ENCODE measurements at regions not wholly inside any gene's neighbourhood (a gene's known extent, or its start where the extent isn't known, plus 50 kb on each side); places are given as distances from the start of the nearest gene placed in this dataset.
"Not testable (repeated sequence)": the region's sequence is repeated elsewhere in the genome, so short reads cannot be mapped to it uniquely, and the experiment has no call there.

DNA sequence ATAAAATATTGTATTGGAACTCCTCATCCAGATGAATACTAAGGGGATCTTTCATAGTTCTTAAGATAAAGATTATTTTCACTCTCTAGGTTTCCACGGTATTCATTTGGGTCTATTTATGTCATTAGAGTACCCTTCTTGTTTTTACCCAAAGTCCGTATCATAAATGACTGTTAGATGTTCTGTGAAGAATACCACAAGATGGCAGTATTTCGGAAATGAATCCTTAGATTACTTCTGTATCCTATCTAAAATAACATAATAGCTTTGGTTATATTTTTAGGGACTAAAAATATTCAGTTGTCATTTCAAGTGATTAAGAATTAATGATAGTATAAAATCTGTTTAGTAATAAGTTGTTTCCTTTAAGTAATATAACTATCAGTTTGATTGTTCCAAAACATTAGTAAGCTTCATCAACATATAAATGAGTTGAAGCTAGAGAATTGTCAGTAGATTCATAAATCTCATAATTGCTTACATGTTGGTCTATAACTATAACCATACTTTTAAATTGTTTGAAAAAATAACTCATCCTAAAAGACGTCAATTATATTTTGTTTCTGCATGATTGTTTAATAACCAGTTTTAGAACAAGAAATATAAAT lies 337.5 kb upstream of the KCND2 start:
- Histone ChIP-seq H3K4me1 (ENCODE audit: low read length) (no peaks in the 10 kb centered on the region), H4K20me1 (ENCODE audit: insufficient read depth, low read depth, low read length) (no peaks in the 10 kb centered on the region), H3K27ac (ENCODE audit: low read length) (no peak overlapping the region), H2AFZ (ENCODE audit: low read length) (no peak overlapping the region), H3K4me3 (ENCODE audit: low read length) (no peak overlapping the region), H3K9ac (ENCODE audit: low read length) (no peak overlapping the region), H3K79me2 (ENCODE audit: low read length) (no peaks in the 10 kb centered on the region), H3K4me2 (ENCODE audit: low read depth, low read length, poor library complexity, severe bottlenecking) (no peak overlapping the region), H3K9me2 (replicated peaks; ENCODE audit: insufficient read depth, low read length) (no peaks in the 10 kb centered on the region), H3K36me3 (ENCODE audit: insufficient read depth, low read length) (no peaks in the 10 kb centered on the region), H3K27me3 (ENCODE audit: low read length) (no peaks in the 10 kb centered on the region), H3K9me3 (ENCODE audit: low read length) (peaks cover 11% of the 10 kb centered on the region; the same call in 1 of the 2 replicates)
- peak; percentile 61 for DNase-seq

DNA sequence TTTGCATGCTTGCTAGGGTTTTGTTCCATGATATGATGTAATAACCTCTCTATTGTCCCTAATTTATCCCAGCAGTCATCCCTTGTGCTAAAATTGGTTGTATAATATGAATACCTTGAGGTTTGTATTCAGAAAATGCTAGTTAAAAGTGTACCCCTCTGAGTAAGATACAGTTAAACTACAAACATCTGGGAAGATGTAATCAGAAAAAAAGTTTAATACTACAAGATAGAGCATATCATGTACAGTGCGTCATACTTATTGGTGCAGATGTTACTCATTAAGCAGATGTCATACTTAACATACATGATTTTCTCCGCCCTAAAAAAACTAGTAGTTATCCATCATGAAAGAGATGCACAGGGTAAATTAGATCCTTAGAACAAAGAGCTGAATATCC lies 336.1 kb upstream of the KCND2 start:
- Histone ChIP-seq H3K27ac (ENCODE audit: low read length) (no peak overlapping the region), H3K9me2 (replicated peaks; ENCODE audit: insufficient read depth, low read length) (no peaks in the 10 kb centered on the region), H3K4me1 (ENCODE audit: low read length) (no peaks in the 10 kb centered on the region), H3K79me2 (ENCODE audit: low read length) (no peaks in the 10 kb centered on the region), H4K20me1 (ENCODE audit: insufficient read depth, low read depth, low read length) (no peaks in the 10 kb centered on the region), H3K4me3 (ENCODE audit: low read length) (no peak overlapping the region), H3K27me3 (ENCODE audit: low read length) (no peaks in the 10 kb centered on the region), H3K4me2 (ENCODE audit: low read depth, low read length, poor library complexity, severe bottlenecking) (no peak overlapping the region), H2AFZ (ENCODE audit: low read length) (no peak overlapping the region), H3K9ac (ENCODE audit: low read length) (no peak overlapping the region), H3K36me3 (ENCODE audit: insufficient read depth, low read length) (no peaks in the 10 kb centered on the region), H3K9me3 (ENCODE audit: low read length) (peaks cover 9% of the 10 kb centered on the region; the same call in 1 of the 2 replicates)
- no peak for DNase-seq

DNA sequence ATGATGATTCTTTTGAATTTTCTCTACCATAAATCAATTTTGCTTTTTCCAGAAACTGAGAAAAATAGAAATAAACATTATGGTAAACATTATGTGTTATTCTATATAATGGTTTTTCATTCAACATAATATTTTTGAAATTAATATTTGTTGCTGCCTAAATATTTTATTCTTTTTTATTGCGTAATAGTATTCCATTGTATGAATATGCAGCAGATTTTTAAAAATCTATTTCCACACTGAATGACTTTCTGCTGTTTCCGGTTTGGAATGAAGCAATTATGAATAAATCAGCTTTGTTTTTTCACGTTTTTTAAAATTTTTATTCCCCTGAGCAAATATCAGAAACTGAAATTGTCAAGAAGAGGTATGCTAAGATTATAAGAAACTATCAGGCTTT lies 335.2 kb upstream of the KCND2 start:
- Histone ChIP-seq H4K20me1 (ENCODE audit: insufficient read depth, low read depth, low read length) (no peaks in the 10 kb centered on the region), H3K9ac (ENCODE audit: low read length) (no peak overlapping the region), H3K27ac (ENCODE audit: low read length) (no peak overlapping the region), H3K4me2 (ENCODE audit: low read depth, low read length, poor library complexity, severe bottlenecking) (no peak overlapping the region), H3K4me1 (ENCODE audit: low read length) (no peaks in the 10 kb centered on the region), H3K4me3 (ENCODE audit: low read length) (no peak overlapping the region), H3K9me3 (ENCODE audit: low read length) (peaks cover 9% of the 10 kb centered on the region; the same call in 1 of the 2 replicates), H3K27me3 (ENCODE audit: low read length) (no peaks in the 10 kb centered on the region), H3K79me2 (ENCODE audit: low read length) (no peaks in the 10 kb centered on the region), H2AFZ (ENCODE audit: low read length) (no peak overlapping the region), H3K36me3 (ENCODE audit: insufficient read depth, low read length) (no peaks in the 10 kb centered on the region), H3K9me2 (replicated peaks; ENCODE audit: insufficient read depth, low read length) (no peaks in the 10 kb centered on the region)
- DNase-seq, result no peak

DNA sequence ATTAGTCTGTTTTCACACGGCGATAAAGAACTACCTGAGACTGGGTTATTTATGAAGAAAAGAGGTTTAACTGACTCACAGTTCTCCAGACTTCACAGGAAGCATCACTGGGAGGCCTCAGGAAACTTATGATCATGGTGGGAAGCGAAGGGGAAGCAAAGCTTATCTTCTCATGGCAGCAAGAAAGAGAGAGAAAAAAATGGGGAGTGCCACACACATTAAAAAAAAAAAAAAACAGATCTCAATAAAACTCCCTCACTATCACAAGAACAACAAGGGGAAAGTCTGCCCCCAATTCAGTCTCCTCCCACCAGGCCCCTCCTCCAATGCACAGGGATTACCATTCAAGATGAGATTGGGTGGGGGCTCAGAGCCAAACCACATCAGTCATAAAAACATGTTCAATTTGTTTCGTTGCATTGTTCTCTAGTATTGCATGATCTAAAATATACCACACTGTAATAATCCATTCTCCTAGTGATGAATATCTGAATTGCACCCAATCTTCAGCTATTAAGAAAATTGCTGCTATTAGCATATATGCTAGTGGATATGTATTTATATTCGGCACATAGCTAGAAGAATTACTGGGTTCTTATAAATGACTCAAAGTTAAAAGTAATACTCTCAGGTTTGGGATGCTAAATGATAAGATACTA lies 328.9 kb upstream of the KCND2 start:
- H3K4me3 ChIP-seq (ENCODE audit: low read length), result no peak overlapping the region
- DNase-seq, result no peak
- no peaks in the 10 kb centered on the region for H3K36me3 ChIP-seq (ENCODE audit: insufficient read depth, low read length)
- H3K27me3 ChIP-seq (ENCODE audit: low read length), result no peaks in the 10 kb centered on the region
- no peak overlapping the region for H2AFZ ChIP-seq (ENCODE audit: low read length)
- H3K9me2 ChIP-seq (replicated peaks; ENCODE audit: insufficient read depth, low read length), result no peaks in the 10 kb centered on the region
- no peaks in the 10 kb centered on the region for H3K79me2 ChIP-seq (ENCODE audit: low read length)
- H3K9me3 ChIP-seq (ENCODE audit: low read length), result peaks cover 15% of the 10 kb centered on the region
- no peaks in the 10 kb centered on the region for H3K4me1 ChIP-seq (ENCODE audit: low read length)
- H4K20me1 ChIP-seq (ENCODE audit: insufficient read depth, low read depth, low read length), result no peaks in the 10 kb centered on the region
- no peak overlapping the region for H3K9ac ChIP-seq (ENCODE audit: low read length)
- H3K27ac ChIP-seq (ENCODE audit: low read length), result no peak overlapping the region
- H3K4me2 ChIP-seq (ENCODE audit: low read depth, low read length, poor library complexity, severe bottlenecking), result no peak overlapping the region

DNA sequence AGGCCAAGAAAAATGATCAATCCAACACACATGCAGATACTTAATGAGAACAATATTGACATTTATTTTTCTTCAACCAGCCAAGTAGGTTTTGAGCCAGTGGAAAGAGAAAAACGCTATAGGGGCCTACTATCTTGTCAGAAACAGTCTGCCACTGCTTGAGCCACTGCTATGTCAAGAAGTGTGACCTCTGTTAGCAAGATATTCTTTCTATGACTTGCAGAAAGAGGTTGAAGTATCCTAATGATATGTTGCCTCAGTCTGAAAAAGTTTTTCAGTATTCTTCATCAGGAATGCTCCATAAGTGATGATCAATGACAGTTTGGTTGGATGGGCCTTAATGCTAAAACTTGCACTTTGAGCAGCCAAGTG lies 328.4 kb upstream of the KCND2 start:
- Histone ChIP-seq H2AFZ (ENCODE audit: low read length) (no peak overlapping the region), H3K27me3 (ENCODE audit: low read length) (no peaks in the 10 kb centered on the region), H3K9me3 (ENCODE audit: low read length) (peaks cover 15% of the 10 kb centered on the region), H4K20me1 (ENCODE audit: insufficient read depth, low read depth, low read length) (no peaks in the 10 kb centered on the region), H3K79me2 (ENCODE audit: low read length) (no peaks in the 10 kb centered on the region), H3K4me1 (ENCODE audit: low read length) (no peaks in the 10 kb centered on the region), H3K9ac (ENCODE audit: low read length) (no peak overlapping the region), H3K4me2 (ENCODE audit: low read depth, low read length, poor library complexity, severe bottlenecking) (no peak overlapping the region), H3K27ac (ENCODE audit: low read length) (no peak overlapping the region), H3K4me3 (ENCODE audit: low read length) (no peak overlapping the region), H3K9me2 (replicated peaks; ENCODE audit: insufficient read depth, low read length) (no peaks in the 10 kb centered on the region), H3K36me3 (ENCODE audit: insufficient read depth, low read length) (no peaks in the 10 kb centered on the region)
- no peak for DNase-seq

DNA sequence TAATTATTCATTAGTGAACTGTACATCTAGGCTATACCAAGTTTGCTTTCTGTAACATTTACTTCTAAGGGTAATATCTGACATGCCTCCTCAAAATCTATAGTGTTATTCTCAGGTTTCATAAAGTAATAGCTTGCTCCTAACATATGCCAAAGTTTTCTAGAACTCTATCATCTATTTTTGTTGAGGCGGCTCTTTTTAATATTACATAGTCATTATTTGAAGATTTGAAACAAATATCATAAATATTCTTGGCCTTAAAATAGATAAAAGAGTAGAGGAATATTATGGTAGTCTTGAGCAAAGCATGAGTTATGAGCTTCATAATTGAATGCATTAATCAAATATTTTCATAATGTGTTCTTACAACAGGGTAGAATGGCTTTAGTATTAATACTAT lies 327.2 kb upstream of the KCND2 start:
- no peak overlapping the region for H3K4me3 ChIP-seq (ENCODE audit: low read length)
- H3K27ac ChIP-seq (ENCODE audit: low read length), result no peak overlapping the region
- H3K79me2 ChIP-seq (ENCODE audit: low read length), result no peaks in the 10 kb centered on the region
- H3K4me1 ChIP-seq (ENCODE audit: low read length), result no peaks in the 10 kb centered on the region
- H3K4me2 ChIP-seq (ENCODE audit: low read depth, low read length, poor library complexity, severe bottlenecking), result no peak overlapping the region
- DNase-seq, result no peak
- no peak overlapping the region for H3K9ac ChIP-seq (ENCODE audit: low read length)
- H3K9me3 ChIP-seq (ENCODE audit: low read length), result peaks cover 13% of the 10 kb centered on the region
- H3K36me3 ChIP-seq (ENCODE audit: insufficient read depth, low read length), result no peaks in the 10 kb centered on the region
- H3K27me3 ChIP-seq (ENCODE audit: low read length), result no peaks in the 10 kb centered on the region
- no peaks in the 10 kb centered on the region for H4K20me1 ChIP-seq (ENCODE audit: insufficient read depth, low read depth, low read length)
- H3K9me2 ChIP-seq (replicated peaks; ENCODE audit: insufficient read depth, low read length), result no peaks in the 10 kb centered on the region
- H2AFZ ChIP-seq (ENCODE audit: low read length), result no peak overlapping the region

DNA sequence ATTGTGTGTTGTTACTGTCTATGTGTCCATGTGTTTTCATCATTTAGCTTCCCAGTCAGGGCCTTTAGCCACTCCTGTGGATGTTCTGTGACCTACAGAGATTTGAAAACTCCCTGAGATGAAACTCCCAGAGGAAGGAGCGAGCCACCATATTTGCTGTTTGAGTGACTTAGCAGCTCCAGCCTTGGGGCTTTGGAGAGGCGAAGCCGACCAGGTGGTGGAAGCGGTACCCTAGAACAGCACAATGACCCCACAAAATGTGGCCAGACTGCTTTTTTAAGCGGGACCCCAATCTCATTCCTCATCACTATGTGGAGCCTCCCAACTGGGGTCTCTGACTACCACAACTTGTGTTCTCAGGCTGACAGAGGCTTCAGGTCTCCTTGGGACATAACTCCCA lies 323.9 kb upstream of the KCND2 start:
- no peaks in the 10 kb centered on the region for H3K27me3 ChIP-seq (ENCODE audit: low read length)
- H2AFZ ChIP-seq (ENCODE audit: low read length), result no peak overlapping the region
- no peaks in the 10 kb centered on the region for H3K36me3 ChIP-seq (ENCODE audit: insufficient read depth, low read length)
- no peaks in the 10 kb centered on the region for H3K9me2 ChIP-seq (replicated peaks; ENCODE audit: insufficient read depth, low read length)
- no peaks in the 10 kb centered on the region for H4K20me1 ChIP-seq (ENCODE audit: insufficient read depth, low read depth, low read length)
- H3K9ac ChIP-seq (ENCODE audit: low read length), result no peak overlapping the region
- no peak overlapping the region for H3K27ac ChIP-seq (ENCODE audit: low read length)
- no peak for DNase-seq
- no peaks in the 10 kb centered on the region for H3K79me2 ChIP-seq (ENCODE audit: low read length)
- H3K4me3 ChIP-seq (ENCODE audit: low read length), result no peak overlapping the region
- H3K9me3 ChIP-seq (ENCODE audit: low read length), result peaks cover 21% of the 10 kb centered on the region
- H3K4me2 ChIP-seq (ENCODE audit: low read depth, low read length, poor library complexity, severe bottlenecking), result no peak overlapping the region
- H3K4me1 ChIP-seq (ENCODE audit: low read length), result no peaks in the 10 kb centered on the region

DNA sequence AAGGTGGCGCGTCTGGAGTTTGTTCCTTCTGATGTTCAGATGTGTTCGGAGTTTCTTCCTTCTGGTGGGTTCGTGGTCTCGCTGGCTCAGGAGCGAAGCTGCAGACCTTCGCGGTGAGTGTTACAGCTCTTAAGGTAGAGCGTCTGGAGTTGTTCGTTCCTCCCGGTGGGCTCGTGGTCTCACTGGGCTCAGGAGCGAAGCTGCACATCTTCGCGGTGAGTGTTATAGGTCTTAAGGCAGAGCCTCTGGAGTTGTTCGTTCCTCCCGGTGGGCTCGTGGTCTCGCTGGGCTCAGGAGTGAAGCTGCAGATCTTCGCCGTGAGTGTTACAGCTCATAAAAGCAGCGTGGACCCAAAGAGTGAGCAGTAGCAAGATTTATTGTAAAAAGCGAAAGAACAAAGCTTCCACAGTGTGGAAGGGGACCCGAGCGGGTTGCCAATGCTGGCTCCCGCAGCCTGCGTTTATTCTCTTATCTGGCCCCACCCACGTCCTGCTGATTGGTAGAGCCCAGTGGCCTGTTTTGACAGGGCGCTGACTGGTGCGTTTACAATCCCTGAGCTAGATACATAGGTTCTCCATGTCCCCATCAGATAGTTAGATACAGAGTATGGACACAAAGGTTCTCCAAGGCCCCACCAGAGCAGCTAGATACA lies 322.5 kb upstream of the KCND2 start:
- H4K20me1 ChIP-seq (ENCODE audit: insufficient read depth, low read depth, low read length); H3K27me3 ChIP-seq (ENCODE audit: low read length); H3K9me2 ChIP-seq (replicated peaks; ENCODE audit: insufficient read depth, low read length); H3K4me3 ChIP-seq (ENCODE audit: low read length); H3K79me2 ChIP-seq (ENCODE audit: low read length); H3K36me3 ChIP-seq (ENCODE audit: insufficient read depth, low read length); H3K9ac ChIP-seq (ENCODE audit: low read length); H3K27ac ChIP-seq (ENCODE audit: low read length); H3K4me2 ChIP-seq (ENCODE audit: low read depth, low read length, poor library complexity, severe bottlenecking); H2AFZ ChIP-seq (ENCODE audit: low read length); DNase-seq; H3K4me1 ChIP-seq (ENCODE audit: low read length): not testable (repeated sequence)
- H3K9me3 ChIP-seq (ENCODE audit: low read length), result peaks cover 17% of the 10 kb centered on the region
